ENCODE measurements at regions not wholly inside any gene's neighbourhood (a gene's known extent, or its start where the extent isn't known, plus 50 kb on each side); places are given as distances from the start of the nearest gene placed in this dataset.
"Not testable (repeated sequence)": the region's sequence is repeated elsewhere in the genome, so short reads cannot be mapped to it uniquely, and the experiment has no call there.

- intact Hi-C loops (cut with micrococcal nuclease), result no loop called here
- DNase-seq, result no peak
- no peak for ATAC-seq
Measured at GRCh38 chr11:134730561-134731212, 318.6 kb upstream of the B3GAT1 start.

DNA sequence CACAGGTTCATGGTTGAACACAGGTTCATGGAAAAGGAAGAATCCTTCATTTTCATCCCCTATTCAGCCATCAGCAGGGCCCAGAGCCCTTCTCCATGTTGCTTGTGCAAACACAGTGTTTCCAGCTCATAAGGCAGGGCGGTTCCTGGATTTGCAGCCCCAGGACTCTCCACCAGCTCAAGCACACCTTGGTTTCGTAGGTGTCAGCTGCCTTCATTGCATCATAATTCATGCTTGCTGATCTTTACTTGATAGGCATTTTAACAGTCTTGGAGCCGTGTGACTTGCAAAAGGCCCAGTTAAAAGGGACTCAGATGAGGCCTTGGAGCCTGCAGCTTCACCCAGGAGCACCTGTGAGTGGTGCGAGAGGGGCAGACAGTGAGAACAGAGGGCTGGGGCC is 318.1 kb upstream of the B3GAT1 start:
- DNase-seq (no peak), ATAC-seq (no peak)
- intact Hi-C loops (cut with micrococcal nuclease), result no loop called here

GRCh38 chr11:134728186-134728585 is 316.1 kb upstream of the B3GAT1 start:
- ATAC-seq (no peak), DNase-seq (no peak)
- intact Hi-C loops (cut with micrococcal nuclease), result no loop called here

DNA sequence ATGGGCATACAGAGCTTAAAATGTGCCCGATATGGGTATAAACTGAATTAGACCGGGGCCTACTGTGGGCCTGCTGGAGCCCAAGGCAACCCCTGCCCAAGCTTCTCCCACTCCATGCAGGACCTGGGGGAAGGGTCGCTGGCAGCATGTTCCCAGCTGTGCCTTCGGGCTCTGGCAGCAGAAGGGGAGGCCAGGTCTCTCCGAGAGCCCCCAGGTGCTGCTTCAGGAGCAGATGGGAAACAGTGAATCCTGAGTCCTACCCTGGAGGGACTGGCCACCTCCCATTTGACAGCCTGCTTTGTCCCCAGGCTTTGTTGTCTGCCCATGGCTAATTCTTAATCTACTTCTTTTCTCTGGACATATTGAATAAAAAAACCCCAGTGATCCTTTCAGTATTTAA is 315.6 kb upstream of the B3GAT1 start:
- intact Hi-C loops (cut with micrococcal nuclease), result no loop called here
- DNase-seq, result no peak
- ATAC-seq, result no peak

GRCh38 chr11:134727204-134727603 is 315.2 kb upstream of the B3GAT1 start:
- ATAC-seq, result no peak
- intact Hi-C loops (cut with micrococcal nuclease), result no loop called here
- DNase-seq, result no peak

DNA sequence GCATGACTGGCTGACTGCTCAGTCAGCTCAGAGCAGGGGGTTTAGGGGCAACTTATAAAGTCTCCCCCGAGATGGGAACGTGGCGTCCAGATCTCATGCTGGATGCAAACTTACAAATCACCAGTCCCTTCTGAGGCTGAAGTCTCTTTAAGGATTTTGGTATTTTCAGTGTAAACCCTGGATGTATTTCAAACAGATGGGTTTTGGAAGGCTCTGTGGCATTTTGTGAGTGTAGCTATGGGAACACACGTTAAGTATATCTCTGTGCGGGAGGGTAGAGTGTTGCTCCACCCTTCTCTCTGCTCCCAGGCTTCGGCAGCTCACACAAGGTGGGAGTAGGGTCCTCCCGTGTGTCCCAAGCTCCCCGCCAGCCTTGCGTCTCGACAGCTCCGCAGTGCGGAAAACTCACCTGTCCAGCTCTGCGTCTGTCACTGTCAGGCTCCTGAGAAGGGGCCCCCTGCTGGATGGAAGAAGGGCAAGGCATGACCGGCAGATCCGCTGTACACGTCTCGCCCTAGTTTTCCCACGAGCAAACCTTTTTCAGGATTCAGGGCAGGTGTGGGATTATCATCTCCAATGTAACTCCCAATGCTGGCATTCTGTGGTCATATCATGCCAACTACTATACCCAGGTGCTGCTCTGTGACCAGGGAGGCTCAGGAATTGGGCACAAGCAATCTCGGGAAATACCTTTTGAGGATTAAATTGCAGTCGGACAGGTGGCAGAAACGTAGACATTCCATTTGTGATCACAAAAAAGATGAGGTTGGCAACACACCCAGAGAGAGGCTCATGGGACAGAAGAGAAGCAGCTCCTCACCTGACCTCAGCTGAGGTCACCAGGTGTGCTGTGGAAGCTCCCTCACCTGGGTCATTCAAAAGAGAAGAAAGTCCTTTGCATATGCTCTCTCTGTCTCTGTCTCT is 313.9 kb upstream of the B3GAT1 start:
- ATAC-seq, result no peak
- intact Hi-C loops (cut with micrococcal nuclease), result no loop called here
- DNase-seq, result no peak

- intact Hi-C loops (cut with micrococcal nuclease), result no loop called here
- ATAC-seq, result no peak
- DNase-seq, result no peak
Measured at GRCh38 chr11:134725211-134725610, 313.2 kb upstream of the B3GAT1 start.

- intact Hi-C loops (cut with micrococcal nuclease), result no loop called here
- no peak for DNase-seq
- no peak for ATAC-seq
Measured at GRCh38 chr11:134724779-134725140, 312.7 kb upstream of the B3GAT1 start.

DNA sequence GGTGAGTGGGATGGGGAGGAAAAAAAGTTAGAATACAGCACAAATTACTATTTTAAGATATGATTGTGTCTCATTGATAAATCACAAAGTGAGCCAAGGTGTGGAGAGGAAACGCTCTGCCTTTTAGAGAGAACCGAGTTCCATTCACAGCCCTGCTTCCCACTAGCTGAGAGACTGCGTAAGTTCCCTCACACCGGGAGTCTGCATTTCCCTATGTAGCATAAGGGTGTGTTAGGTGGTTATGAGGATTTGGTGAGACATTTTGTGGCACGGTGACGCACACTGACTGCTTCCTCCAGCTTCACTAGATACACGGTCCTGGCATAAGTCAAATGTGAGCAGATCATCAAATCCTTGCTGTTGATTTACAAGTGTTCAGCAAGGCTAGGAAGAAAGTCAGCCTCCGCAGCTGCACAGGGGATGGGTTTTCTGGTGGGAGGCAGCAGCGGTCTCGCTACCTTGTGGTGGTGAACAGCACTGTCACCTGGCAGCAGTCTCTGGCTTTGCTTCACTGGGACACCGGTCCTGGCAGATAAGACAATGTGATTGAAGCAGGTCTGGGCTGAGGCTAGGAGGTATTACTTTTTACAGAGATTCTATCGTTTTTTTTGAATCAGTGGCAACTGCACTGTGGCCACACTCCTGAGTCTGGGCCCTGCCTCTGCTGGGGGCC is 312.2 kb upstream of the B3GAT1 start:
- ATAC-seq (no peak), DNase-seq (no peak)
- intact Hi-C loops (cut with micrococcal nuclease), result no loop called here

- ATAC-seq; DNase-seq; intact Hi-C loops (cut with micrococcal nuclease): not testable (repeated sequence)
Measured at GRCh38 chr11:134720691-134721070, 308.6 kb upstream of the B3GAT1 start.

- intact Hi-C loops (cut with micrococcal nuclease); ATAC-seq; DNase-seq: not testable (repeated sequence)
Measured at GRCh38 chr11:134719940-134720690, 308.1 kb upstream of the B3GAT1 start.

DNA sequence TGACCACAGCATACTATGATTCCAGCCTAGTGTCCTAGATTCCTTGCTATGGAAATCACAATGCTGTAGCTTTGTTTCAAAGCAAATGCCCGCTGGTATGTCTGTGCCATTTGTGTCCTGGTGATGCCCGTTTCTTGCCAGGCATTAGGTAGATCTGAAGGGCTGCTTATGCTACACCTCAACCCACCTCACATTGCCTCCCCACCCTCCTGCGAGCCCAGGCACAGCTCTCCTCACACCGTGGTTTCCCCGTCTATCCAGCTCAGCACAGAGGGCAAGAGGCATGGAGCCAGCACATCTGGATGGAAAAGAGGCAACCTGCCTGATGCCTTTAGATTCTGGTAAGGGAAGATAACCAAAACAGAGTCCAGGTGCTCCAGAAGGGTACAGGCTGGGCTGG is 307.4 kb upstream of the B3GAT1 start:
- DNase-seq, result no peak
- intact Hi-C loops (cut with micrococcal nuclease), result no loop called here
- ATAC-seq, result no peak

DNA sequence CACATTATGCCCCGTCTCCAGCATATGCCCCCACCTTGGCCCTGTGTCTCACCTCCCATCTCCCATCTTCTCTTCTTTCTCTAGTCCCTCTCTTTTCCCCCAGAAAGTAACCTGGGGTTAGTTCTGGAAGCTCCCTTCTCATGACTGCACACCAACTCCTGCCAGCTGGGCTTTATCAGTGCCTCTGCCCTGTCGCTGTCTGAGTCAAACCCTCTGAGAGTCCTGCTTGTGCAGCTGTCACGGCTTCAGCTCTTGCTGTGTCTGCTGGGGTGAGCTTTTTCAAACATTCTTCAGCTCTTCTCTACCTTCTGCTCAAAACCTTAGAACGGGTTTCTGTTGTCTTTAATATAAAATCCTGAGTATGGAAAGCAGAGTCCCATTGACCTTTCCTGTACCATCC is 304.5 kb upstream of the B3GAT1 start:
- DNase-seq (no peak), ATAC-seq (no peak)
- intact Hi-C loops (cut with micrococcal nuclease), result no loop called here

- DNase-seq, result no peak
- ATAC-seq, result no peak
- intact Hi-C loops (cut with micrococcal nuclease), result no loop called here
Measured at GRCh38 chr11:134714021-134714656, 302.1 kb upstream of the B3GAT1 start.

DNA sequence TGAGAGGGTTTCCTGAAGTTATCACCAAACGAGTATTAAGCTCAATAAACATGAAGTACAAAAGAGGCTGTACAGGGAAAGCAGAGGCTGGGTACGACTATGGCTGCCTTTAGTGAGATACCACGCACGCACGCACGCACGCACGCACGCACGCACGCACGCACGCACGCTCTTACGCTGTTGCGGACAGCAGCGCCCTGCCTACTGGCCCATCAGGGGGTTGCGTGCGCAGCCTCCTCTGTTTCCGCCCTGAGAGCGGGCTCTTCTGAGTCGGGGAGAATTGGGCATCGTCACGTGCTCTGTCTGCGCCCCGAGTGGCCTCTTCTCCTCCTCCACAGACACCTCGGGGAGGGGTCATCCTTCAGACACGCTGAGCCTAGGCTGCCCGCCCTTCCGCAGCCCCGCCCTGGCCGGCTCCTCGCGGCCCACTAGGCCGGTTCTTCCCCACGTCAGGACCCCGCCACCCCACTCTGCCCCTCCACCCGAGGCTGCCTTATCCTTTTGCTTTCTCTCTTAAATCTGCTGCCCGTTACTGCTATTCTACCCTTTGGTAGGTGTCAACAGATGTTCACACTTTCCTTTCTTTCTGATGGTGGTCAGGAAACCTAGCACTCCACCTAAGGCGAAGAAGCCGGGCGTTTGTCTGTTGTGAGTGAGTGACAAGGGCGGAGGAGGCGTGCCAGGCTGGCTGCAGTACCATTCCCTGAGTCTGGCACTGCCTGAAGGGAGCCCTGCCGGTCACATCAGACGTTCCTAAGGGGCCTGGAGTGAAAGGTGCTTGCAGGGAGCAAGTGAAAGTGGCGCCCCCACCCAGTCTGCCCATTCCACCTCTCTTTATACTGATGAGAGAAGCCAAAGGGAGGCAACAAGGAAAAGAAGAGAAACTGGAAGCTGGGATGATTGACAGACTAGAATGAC is 300.4 kb upstream of the B3GAT1 start:
- intact Hi-C loops (cut with micrococcal nuclease), result no loop called here
- ATAC-seq, result no peak
- DNase-seq, result no peak

- intact Hi-C loops (cut with micrococcal nuclease), result no loop called here
- no peak for ATAC-seq
Measured at GRCh38 chr11:134711588-134711987, 299.5 kb upstream of the B3GAT1 start.

DNA sequence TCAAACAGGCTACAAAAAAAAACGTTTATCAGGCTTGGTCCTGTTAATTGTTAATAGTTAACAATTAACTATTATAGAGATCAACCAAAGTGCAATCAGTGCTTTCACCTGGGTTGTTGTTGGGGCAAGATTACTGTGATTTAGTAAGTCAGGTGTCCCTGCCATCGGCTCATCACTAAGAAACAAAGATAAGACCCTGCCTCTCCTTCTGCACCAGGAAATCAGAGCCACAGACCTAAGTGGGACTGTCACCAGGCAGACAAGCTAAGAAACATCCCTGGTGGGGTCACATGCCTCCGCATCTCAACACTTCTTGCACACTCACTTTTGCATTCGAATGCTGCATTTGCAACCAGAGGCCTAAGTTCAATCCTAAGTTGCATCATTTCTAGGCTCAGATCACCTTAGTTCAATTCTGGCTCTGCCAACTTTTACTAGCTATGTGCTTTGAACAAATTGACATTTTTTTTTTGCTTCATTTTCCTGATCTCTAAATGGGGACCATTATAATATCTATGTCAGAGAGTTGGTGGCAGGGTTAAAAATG is 298.9 kb upstream of the B3GAT1 start:
- DNase-seq, result no peak
- ATAC-seq, result no peak
- intact Hi-C loops (cut with micrococcal nuclease), result no loop called here

More at GRCh38 chr11:134711588-134711987, 299.5 kb upstream of the B3GAT1 start:
- no peak for DNase-seq

- DNase-seq, result no peak
- ATAC-seq, result no peak
- intact Hi-C loops (cut with micrococcal nuclease), result no loop called here
Measured at GRCh38 chr11:134705858-134706257, 293.8 kb upstream of the B3GAT1 start.
